Ascending aorta (tissue), 2 donors: ENCODE measurements at regions not wholly inside any gene's neighbourhood (a gene's known extent, or its start where the extent isn't known, plus 50 kb on each side); places are given as distances from the start of the nearest gene placed in this dataset.

ENCODE experiments used
- DNase-seq, 2 donors: peaks; one replicate each; pipeline ENCODE4 v3.0.0-alpha.2; 2019; ENCODE audit warnings: low spot score in 2 of 2
- H3K27ac ChIP-seq, 2 donors: fragments of 200-600 bp; sonication (generic); one replicate each; pipeline ENCODE4 v1.5.1; 2016 to 2017; ENCODE audit warnings: mild to moderate bottlenecking in 1 of 2
- H3K27me3 ChIP-seq: fragments of 200-600 bp; sonication (generic); one replicate; pipeline ENCODE4 v1.5.1; 2017
- H3K36me3 ChIP-seq, 2 donors: fragments of 200-600 bp; sonication (generic); one replicate each; pipeline ENCODE4 v1.5.1; 2016
- H3K4me1 ChIP-seq, 2 donors: fragments of 200-600 bp; sonication (generic); one replicate each; pipeline ENCODE4 v1.5.1; 2016 to 2017; ENCODE audit warnings: mild to moderate bottlenecking in 1 of 2
- H3K4me3 ChIP-seq, 2 donors: fragments of 200-600 bp; sonication (generic); one replicate each; pipeline ENCODE4 v1.5.1; 2016 to 2017; ENCODE audit warnings: mild to moderate bottlenecking in 1 of 2
- H3K9me3 ChIP-seq, 2 donors: fragments of 200-600 bp; sonication (generic); one replicate each; pipeline ENCODE4 v1.5.1; 2016
- CTCF ChIP-seq, 3 experiments: fragments of 200-600 bp in 2 of 3; fragments of 450-650 bp in 1 of 3; sonication (generic) in 2 of 3; IDR thresholded peaks; one replicate each; pipeline ENCODE4 v1.5.1; 2016 to 2019; ENCODE audit warnings: antibody characterized with exemption in 3 of 3, mild to moderate bottlenecking in 1 of 3, moderate library complexity in 1 of 3
- intact Hi-C: fragments of 100-400 bp; cut with DNase I; formaldehyde crosslinking; loops from one replicate; pipeline ENCODE4 v1.15.1; 2023

GRCh38 chr2:139007130-139007529 is 226.9 kb upstream of the NXPH2 start:
- no peaks in the 10 kb centered on the region for H3K9me3 ChIP-seq
- H3K27ac ChIP-seq: no peak overlapping the region
- TF ChIP-seq CTCF (IDR thresholded peaks at IDR 0.05): no peak
- no peak overlapping the region for H3K4me3 ChIP-seq
- DNase-seq: no peak
- no peaks in the 10 kb centered on the region for H3K27me3 ChIP-seq
- H3K4me1 ChIP-seq: no peaks in the 10 kb centered on the region
- no peaks in the 10 kb centered on the region for H3K36me3 ChIP-seq
- intact Hi-C loops: no loop called here

- intact Hi-C loops: no loop called here
- H3K27ac ChIP-seq: no peak overlapping the region
- no peaks in the 10 kb centered on the region for H3K4me1 ChIP-seq
- H3K9me3 ChIP-seq: no peaks in the 10 kb centered on the region
- no peaks in the 10 kb centered on the region for H3K36me3 ChIP-seq
- H3K4me3 ChIP-seq: no peak overlapping the region
- no peak for DNase-seq
- H3K27me3 ChIP-seq: no peaks in the 10 kb centered on the region
- no peak for TF ChIP-seq CTCF (IDR thresholded peaks at IDR 0.05)
These were observed 220.1 kb upstream of the NXPH2 start for GRCh38 chr2:139000131-139000785.

- Histone ChIP-seq H3K36me3 (no peaks in the 10 kb centered on the region), H3K4me1 (no peaks in the 10 kb centered on the region), H3K9me3 (no peaks in the 10 kb centered on the region), H3K4me3 (no peak overlapping the region), H3K27ac (no peak overlapping the region), H3K27me3 (no peaks in the 10 kb centered on the region)
- intact Hi-C loops: no loop called here
- no peak for TF ChIP-seq CTCF (IDR thresholded peaks at IDR 0.05)
- no peak for DNase-seq
These were observed 217.8 kb upstream of the NXPH2 start for GRCh38 chr2:138997856-138998517.

- no peak overlapping the region for H3K27ac ChIP-seq
- no peaks in the 10 kb centered on the region for H3K36me3 ChIP-seq
- intact Hi-C loops: no loop called here
- no peak overlapping the region for H3K4me3 ChIP-seq
- H3K27me3 ChIP-seq: no peaks in the 10 kb centered on the region
- DNase-seq: no peak
- H3K9me3 ChIP-seq: no peaks in the 10 kb centered on the region
- H3K4me1 ChIP-seq: no peaks in the 10 kb centered on the region
- no peak for TF ChIP-seq CTCF (IDR thresholded peaks at IDR 0.05)
These were observed 217.2 kb upstream of the NXPH2 start for GRCh38 chr2:138997346-138997745.

- no peaks in the 10 kb centered on the region for H3K36me3 ChIP-seq
- no peaks in the 10 kb centered on the region for H3K4me1 ChIP-seq
- H3K4me3 ChIP-seq: no peak overlapping the region
- intact Hi-C loops: no loop called here
- DNase-seq: no peak
- no peaks in the 10 kb centered on the region for H3K27me3 ChIP-seq
- TF ChIP-seq CTCF (IDR thresholded peaks at IDR 0.05): no peak
- H3K9me3 ChIP-seq: no peaks in the 10 kb centered on the region
- H3K27ac ChIP-seq: no peak overlapping the region
These were observed 214.3 kb upstream of the NXPH2 start for GRCh38 chr2:138994502-138994901.
